SU-DHL-6 (cell line): ENCODE measurements at regions not wholly inside any gene's neighbourhood (a gene's known extent, or its start where the extent isn't known, plus 50 kb on each side); places are given as distances from the start of the nearest gene placed in this dataset.
A peak's percentile ranks its signal among the peaks of the same experiment; 100 is the strongest.

ENCODE experiments used
- H2AFZ ChIP-seq: fragments of 200-600 bp; sonication (generic); 2 replicates; pipeline ENCODE4 v1.6.1; 2014; ENCODE audit warnings: low read depth, mild to moderate bottlenecking, moderate library complexity, mixed read lengths, antibody characterized with exemption, low read length; ENCODE audit not compliant: severe bottlenecking
- H3F3A ChIP-seq: fragments of 200-600 bp; shearing (Covaris generic); 2 replicates; pipeline ENCODE4 v1.6.0; 2016; ENCODE audit warnings: antibody characterized with exemption, mild to moderate bottlenecking; ENCODE audit not compliant: insufficient read depth
- H3K27ac ChIP-seq: fragments of 200-600 bp; sonication (generic); 2 replicates; pipeline ENCODE4 v1.5.1; 2016; ENCODE audit warnings: low read depth, mild to moderate bottlenecking, low read length, moderate library complexity, mixed read lengths
- H3K27me3 ChIP-seq: fragments of 200-600 bp; sonication (generic), shearing (Covaris generic); 2 replicates; pipeline ENCODE4 v1.6.0; 2014; ENCODE audit warnings: mild to moderate bottlenecking, low read length
- H3K36me3 ChIP-seq: fragments of 200-600 bp; sonication (generic); 2 replicates; pipeline ENCODE4 v1.6.1; 2014; ENCODE audit warnings: mild to moderate bottlenecking, low read length, mixed read lengths
- H3K4me2 ChIP-seq: fragments of 300-600, 200-600 bp; shearing (Covaris generic), sonication (generic); 2 replicates; pipeline ENCODE4 v1.6.0; 2014; ENCODE audit warnings: low read length, low read depth, mild to moderate bottlenecking; ENCODE audit not compliant: poor library complexity, severe bottlenecking
- H3K4me3 ChIP-seq: fragments of 200-600 bp; sonication (generic); 2 replicates; pipeline ENCODE4 v1.5.1; 2014; ENCODE audit warnings: antibody characterized with exemption, low read length, mild to moderate bottlenecking, mixed read lengths; ENCODE audit not compliant: insufficient read depth, poor library complexity, severe bottlenecking
- H3K79me2 ChIP-seq: fragments of 200-600 bp; sonication (generic); 2 replicates; pipeline ENCODE4 v1.6.1; 2014; ENCODE audit warnings: mild to moderate bottlenecking, low read length, moderate library complexity; ENCODE audit not compliant: insufficient read depth
- H3K9ac ChIP-seq: fragments of 200-600 bp; sonication (generic); 2 replicates; pipeline ENCODE4 v1.7.0; 2014; ENCODE audit warnings: mild to moderate bottlenecking, low read length
- H3K9me2 ChIP-seq: fragments of 200-600 bp; sonication (generic); replicated peaks from 2 replicates; pipeline ENCODE4 v1.6.1; 2014; ENCODE audit warnings: low read length; ENCODE audit not compliant: insufficient read depth
- H3K9me3 ChIP-seq: fragments of 200-600 bp; sonication (generic); 2 replicates; pipeline ENCODE4 v1.6.1; 2014; ENCODE audit warnings: low read length, mixed read lengths; ENCODE audit not compliant: insufficient read depth
- H4K20me1 ChIP-seq: fragments of 200-600 bp; sonication (generic); 2 replicates; pipeline ENCODE4 v1.6.1; 2014; ENCODE audit warnings: low read depth, mild to moderate bottlenecking, antibody characterized with exemption, low read length, moderate library complexity, mixed read lengths
- CTCF ChIP-seq: fragments of 200-600 bp; sonication (generic); IDR thresholded peaks from one replicate; pipeline ENCODE4 v1.5.1; 2017; ENCODE audit warnings: antibody characterized with exemption, mild to moderate bottlenecking, low read length, moderate library complexity; ENCODE audit not compliant: insufficient read depth, poor library complexity, severe bottlenecking
- EZH2phosphoT487 ChIP-seq: fragments of 200-600 bp; sonication (generic), shearing (Covaris generic); conservative IDR thresholded peaks from 2 replicates; pipeline ENCODE4 v1.6.1; 2018; ENCODE audit warnings: mild to moderate bottlenecking, antibody characterized with exemption, low read length, moderate library complexity, mixed read lengths

DNA sequence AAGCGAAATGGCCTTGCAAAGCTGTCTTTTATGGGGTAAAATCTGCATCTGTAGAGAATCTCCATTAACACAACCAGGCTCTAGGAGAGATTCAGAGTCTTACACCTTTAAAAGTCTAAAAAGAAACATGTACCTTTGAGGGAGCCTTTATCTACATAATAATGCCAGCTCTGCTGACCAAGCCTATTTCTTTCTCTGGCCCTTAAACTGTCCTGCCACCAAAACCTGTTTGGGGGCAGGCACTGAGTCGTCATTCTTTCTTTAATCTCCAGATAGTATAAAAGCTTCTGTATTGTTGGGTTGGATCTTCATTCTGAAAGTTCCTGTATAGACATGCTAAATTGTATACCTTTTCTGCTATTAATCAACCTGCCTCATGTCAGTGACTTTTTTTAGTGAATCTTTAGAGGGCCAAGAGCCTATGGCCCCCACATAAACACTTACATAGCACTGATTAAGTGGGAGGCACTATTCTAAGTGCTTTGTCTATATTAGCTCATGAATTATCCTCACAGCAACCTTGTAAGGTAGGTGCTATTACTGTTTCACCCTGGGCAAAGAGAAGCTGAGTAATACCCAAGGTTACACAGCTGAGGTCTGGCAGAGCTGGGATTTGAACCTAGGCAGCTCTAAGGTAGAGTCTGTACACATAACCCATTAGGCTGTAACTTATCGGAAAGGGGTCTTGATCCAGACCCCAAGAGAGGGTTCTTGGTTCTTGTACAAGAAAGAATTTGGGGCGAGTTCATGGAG is 232.3 kb upstream of the DTNBP1 start:
- no peak overlapping the region for H3K4me3 ChIP-seq
- peaks cover 11% of the 10 kb centered on the region; the same call in 1 of the 2 replicates for H3F3A ChIP-seq
- H3K9me3 ChIP-seq, result no peaks in the 10 kb centered on the region
- H3K9ac ChIP-seq, result no peak overlapping the region
- no peak for TF ChIP-seq EZH2phosphoT487
- TF ChIP-seq CTCF, result no peak
- H3K27ac ChIP-seq, result peak overlapping the region; percentile 7; the same call in 1 of the 2 replicates
- H2AFZ ChIP-seq, result no peak overlapping the region
- H3K27me3 ChIP-seq, result no peaks in the 10 kb centered on the region
- H3K36me3 ChIP-seq, result no peaks in the 10 kb centered on the region
- H3K9me2 ChIP-seq, result no peaks in the 10 kb centered on the region
- no peak overlapping the region for H3K4me2 ChIP-seq
- no peaks in the 10 kb centered on the region for H4K20me1 ChIP-seq
- no peaks in the 10 kb centered on the region for H3K79me2 ChIP-seq

DNA sequence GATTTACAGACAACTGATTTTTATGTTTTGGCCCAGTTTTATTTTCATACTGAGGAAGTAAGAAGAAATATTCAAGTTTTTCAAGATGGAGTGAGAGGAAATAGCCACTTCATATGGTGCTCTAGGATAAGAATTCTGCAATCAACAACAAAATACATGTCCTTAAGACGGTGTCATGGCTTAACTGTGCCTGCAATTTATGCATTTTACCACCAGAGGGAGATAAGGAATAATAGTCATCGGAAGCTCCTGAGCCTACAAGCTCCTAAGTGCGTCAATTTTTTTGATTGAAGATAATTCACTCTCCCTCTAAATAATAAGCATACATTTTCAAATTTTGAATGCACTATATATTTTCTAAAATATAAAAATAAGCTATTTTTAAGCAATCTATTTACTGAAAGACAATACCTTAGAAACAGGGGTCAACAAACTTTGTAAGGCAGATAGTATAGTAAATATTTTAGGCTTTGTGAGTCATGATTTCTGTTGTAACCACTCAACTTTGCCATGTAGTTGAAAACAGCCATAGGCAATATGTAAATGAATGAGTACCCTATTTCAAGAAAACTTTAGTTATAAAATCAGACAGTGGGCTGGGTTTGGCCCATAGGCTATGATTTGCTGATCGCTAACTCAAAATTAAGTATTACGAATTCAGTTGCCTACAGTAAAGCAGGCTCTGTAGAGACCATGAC is 230.9 kb upstream of the DTNBP1 start:
- Histone ChIP-seq H4K20me1 (no peaks in the 10 kb centered on the region), H3K27ac (no peak overlapping the region), H3K27me3 (no peaks in the 10 kb centered on the region), H3K79me2 (no peaks in the 10 kb centered on the region), H3K4me2 (no peak overlapping the region), H3F3A (peaks cover 11% of the 10 kb centered on the region; the same call in 1 of the 2 replicates), H3K9me3 (no peaks in the 10 kb centered on the region), H3K4me3 (no peak overlapping the region), H3K9me2 (no peaks in the 10 kb centered on the region), H3K36me3 (no peaks in the 10 kb centered on the region), H3K9ac (no peak overlapping the region), H2AFZ (no peak overlapping the region)
- peak; percentile 93 for TF ChIP-seq CTCF
- no peak for TF ChIP-seq EZH2phosphoT487

DNA sequence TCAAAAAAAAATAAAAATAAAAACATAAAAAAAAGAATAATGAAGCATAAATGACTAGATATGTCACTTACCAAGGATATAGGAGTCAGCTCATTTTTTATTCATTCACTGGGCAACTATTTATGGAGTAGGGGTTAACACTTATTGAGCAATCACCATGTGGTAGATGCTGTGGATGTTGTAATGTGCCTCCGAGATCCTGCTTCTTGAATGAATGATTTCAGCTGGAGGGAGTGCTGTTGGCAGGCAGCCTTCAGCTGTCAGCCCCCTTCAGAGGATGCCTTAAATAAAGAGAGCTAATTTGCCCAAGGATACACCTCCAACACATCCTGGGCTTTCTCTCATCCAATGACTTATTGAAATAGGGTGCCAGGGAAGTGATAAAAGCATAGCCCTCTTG is 229.5 kb upstream of the DTNBP1 start:
- Histone ChIP-seq H3K79me2 (no peaks in the 10 kb centered on the region), H3K27me3 (no peaks in the 10 kb centered on the region), H3K4me2 (no peak overlapping the region), H2AFZ (no peak overlapping the region), H3F3A (peaks cover 10% of the 10 kb centered on the region; the same call in 1 of the 2 replicates), H4K20me1 (no peaks in the 10 kb centered on the region), H3K27ac (no peak overlapping the region), H3K9me2 (no peaks in the 10 kb centered on the region), H3K36me3 (no peaks in the 10 kb centered on the region), H3K9ac (no peak overlapping the region), H3K9me3 (no peaks in the 10 kb centered on the region), H3K4me3 (no peak overlapping the region)
- TF ChIP-seq CTCF (no peak), EZH2phosphoT487 (no peak)
